ENCODE measurements at regions not wholly inside any gene's neighbourhood (a gene's known extent, or its start where the extent isn't known, plus 50 kb on each side); places are given as distances from the start of the nearest gene placed in this dataset.

- Histone ChIP-seq H3K27ac (no peak overlapping the region), H3K27me3 (no peaks in the 10 kb centered on the region), H3K36me3 (ENCODE audit: low read depth, missing control alignments) (no peaks in the 10 kb centered on the region), H3K4me1 (peaks cover 7% of the 10 kb centered on the region), H3K9me3 (no peaks in the 10 kb centered on the region), H3K4me3 (peak overlapping the region in 1 of 2 donors; percentile 10)
- 54 to 76% methylated on average over 12 of the region's 12 CpGs for WGBS, 2 donors
- TF ChIP-seq CTCF (IDR thresholded peaks at IDR 0.05) (no peak), POLR2A (IDR thresholded peaks at IDR 0.05) (no peak)
- intact Hi-C loops (cut with DNase I; ENCODE audit: low total_unique reads), result no loop called here
- DNase-seq, result no peak
Measured at GRCh38 chr5:172573986-172574870, 66.8 kb upstream of the NEURL1B start.

- TF ChIP-seq CTCF (IDR thresholded peaks at IDR 0.05), result no peak
- TF ChIP-seq POLR2A (IDR thresholded peaks at IDR 0.05), result no peak
- H3K9me3 ChIP-seq, result no peaks in the 10 kb centered on the region
- no peaks in the 10 kb centered on the region for H3K27me3 ChIP-seq
- H3K4me1 ChIP-seq, result peaks cover 7% of the 10 kb centered on the region
- H3K4me3 ChIP-seq, result peak overlapping the region in 1 of 2 donors; percentile 10
- no peak overlapping the region for H3K27ac ChIP-seq
- no peaks in the 10 kb centered on the region for H3K36me3 ChIP-seq (ENCODE audit: low read depth, missing control alignments)
- peak; percentile 64 for DNase-seq
- intact Hi-C loops (cut with DNase I; ENCODE audit: low total_unique reads), result no loop called here
- 71 to 89% methylated on average over 13 of the region's 13 CpGs for WGBS, 2 donors
Measured at GRCh38 chr5:172573120-172573882, 67.8 kb upstream of the NEURL1B start.

GRCh38 chr5:172572440-172572839 is 68.6 kb upstream of the NEURL1B start:
- intact Hi-C loops (cut with DNase I; ENCODE audit: low total_unique reads), result no loop called here
- peaks cover 7% of the 10 kb centered on the region for H3K4me1 ChIP-seq
- no peaks in the 10 kb centered on the region for H3K9me3 ChIP-seq
- no peak overlapping the region for H3K4me3 ChIP-seq
- DNase-seq, result no peak
- no peaks in the 10 kb centered on the region for H3K36me3 ChIP-seq (ENCODE audit: low read depth, missing control alignments)
- WGBS, 2 donors, result 71 to 90% methylated on average over 3 of the region's 3 CpGs
- H3K27me3 ChIP-seq, result no peaks in the 10 kb centered on the region
- H3K27ac ChIP-seq, result no peak overlapping the region
- no peak for TF ChIP-seq POLR2A (IDR thresholded peaks at IDR 0.05)

- no peak for TF ChIP-seq POLR2A (IDR thresholded peaks at IDR 0.05)
- no peak for TF ChIP-seq CTCF (IDR thresholded peaks at IDR 0.05)
- DNase-seq, result no peak
- H3K4me1 ChIP-seq, result peaks cover 7% of the 10 kb centered on the region
Measured at GRCh38 chr5:172571892-172572291, 69.2 kb upstream of the NEURL1B start.

GRCh38 chr5:172571413-172571812 is 69.7 kb upstream of the NEURL1B start:
- 64 to 72% methylated on average over 3 of the region's 3 CpGs for WGBS, 2 donors
- no peak for TF ChIP-seq CTCF (IDR thresholded peaks at IDR 0.05)
- TF ChIP-seq POLR2A (IDR thresholded peaks at IDR 0.05), result no peak
- no peaks in the 10 kb centered on the region for H3K9me3 ChIP-seq
- no peaks in the 10 kb centered on the region for H3K27me3 ChIP-seq
- no peak for DNase-seq
- intact Hi-C loops (cut with DNase I; ENCODE audit: low total_unique reads), result no loop called here
- H3K27ac ChIP-seq, result no peak overlapping the region
- peaks cover 7% of the 10 kb centered on the region for H3K4me1 ChIP-seq
- no peak overlapping the region for H3K4me3 ChIP-seq
- H3K36me3 ChIP-seq (ENCODE audit: low read depth, missing control alignments), result no peaks in the 10 kb centered on the region

More at GRCh38 chr5:172571892-172572291, 69.2 kb upstream of the NEURL1B start:
- intact Hi-C loops (cut with DNase I; ENCODE audit: low total_unique reads), result no loop called here
- Histone ChIP-seq H3K36me3 (ENCODE audit: low read depth, missing control alignments) (no peaks in the 10 kb centered on the region), H3K27ac (no peak overlapping the region), H3K9me3 (no peaks in the 10 kb centered on the region), H3K4me3 (no peak overlapping the region), H3K27me3 (no peaks in the 10 kb centered on the region)
- 90% methylated on average over 8 of the region's 8 CpGs for WGBS, 2 donors
